Endodermal cell (in vitro differentiated cells): ENCODE measurements at regions not wholly inside any gene's neighbourhood (a gene's known extent, or its start where the extent isn't known, plus 50 kb on each side); places are given as distances from the start of the nearest gene placed in this dataset.

Source experiments
- DNase-seq: peaks from one replicate; pipeline ENCODE4 v3.0.0-alpha.2; 2017
- H3K27ac ChIP-seq: 2 replicates; pipeline ENCODE4 v1.5.1; 2013; ENCODE audit warnings: mild to moderate bottlenecking, low read depth, low read length, moderate library complexity
- H3K27me3 ChIP-seq: 2 replicates; pipeline ENCODE4 v1.6.1; 2013; ENCODE audit warnings: mild to moderate bottlenecking, low read length, moderate library complexity; ENCODE audit not compliant: insufficient read depth, control insufficient read depth, poor library complexity, severe bottlenecking
- H3K36me3 ChIP-seq: 2 replicates; pipeline ENCODE4 v1.7.0; 2013; ENCODE audit warnings: mild to moderate bottlenecking, low read length, moderate library complexity; ENCODE audit not compliant: control insufficient read depth, insufficient read depth
- H3K4me1 ChIP-seq: one replicate; pipeline ENCODE4 v1.7.0; 2013; ENCODE audit warnings: low read length; ENCODE audit not compliant: control insufficient read depth, insufficient read depth
- H3K4me3 ChIP-seq: 2 replicates; pipeline ENCODE4 v1.5.1; 2013; ENCODE audit warnings: mild to moderate bottlenecking, low read length, moderate library complexity
- H3K9ac ChIP-seq: 2 replicates; pipeline ENCODE4 v1.6.1; 2013; ENCODE audit warnings: mild to moderate bottlenecking, low read length, moderate library complexity; ENCODE audit not compliant: poor library complexity, severe bottlenecking; ENCODE audit errors: extremely low read depth
- H3K9me3 ChIP-seq: 2 replicates; pipeline ENCODE4 v1.6.1; 2013; ENCODE audit warnings: mild to moderate bottlenecking, low read length, moderate library complexity; ENCODE audit not compliant: control insufficient read depth
- H3K27ac Mint-ChIP-seq: 2 replicates; pipeline ENCODE4 v1.8.0; 2020; ENCODE audit warnings: mixed read lengths
- H3K27me3 Mint-ChIP-seq: 2 replicates; pipeline ENCODE4 v1.8.0; 2021; ENCODE audit warnings: mild to moderate bottlenecking, mixed read lengths; ENCODE audit not compliant: insufficient read depth
- H3K36me3 Mint-ChIP-seq: 2 replicates; pipeline ENCODE4 v1.8.0; 2020; ENCODE audit warnings: low read depth, mixed read lengths
- H3K4me1 Mint-ChIP-seq: 2 replicates; pipeline ENCODE4 v1.8.0; 2020; ENCODE audit warnings: mixed read lengths
- H3K4me3 Mint-ChIP-seq: 2 replicates; pipeline ENCODE4 v1.8.0; 2020; ENCODE audit warnings: mild to moderate bottlenecking, moderate library complexity, mixed read lengths
- H3K9me3 Mint-ChIP-seq: 2 replicates; pipeline ENCODE4 v1.8.0; 2020; ENCODE audit warnings: mild to moderate bottlenecking, mixed read lengths
- CTCF ChIP-seq: fragments of 200-600 bp; sonication (generic); conservative IDR thresholded peaks from 2 replicates; pipeline ENCODE4 v1.5.0; 2021; ENCODE audit warnings: antibody characterized with exemption, mild to moderate bottlenecking
- WGBS, 2 experiments: methylation state at CpG; one replicate each; pipeline versions ENCODE4 v1.1.5 to v1.1.7; 2013; ENCODE audit warnings: missing lambda C conversion rate in 2 of 2, mixed read lengths in 1 of 2; ENCODE audit not compliant: insufficient coverage in 1 of 2, insufficient read length in 1 of 2; 5-methylcytosine and 5-hydroxymethylcytosine counted together

GRCh38 chr7:111663771-111664170, 101.5 kb upstream of the IMMP2L start:
- DNase-seq = no peak
- no peak for TF ChIP-seq CTCF
- Mint-ChIP-seq H3K27me3 (no peaks in the 10 kb centered on the region), H3K27ac (no peak overlapping the region), H3K4me3 (no peak overlapping the region), H3K9me3 (no peaks in the 10 kb centered on the region), H3K4me1 (no peaks in the 10 kb centered on the region), H3K36me3 (no peaks in the 10 kb centered on the region)
- Histone ChIP-seq H3K36me3 (no peaks in the 10 kb centered on the region), H3K27me3 (no peaks in the 10 kb centered on the region), H3K9me3 (no peaks in the 10 kb centered on the region), H3K4me1 (no peaks in the 10 kb centered on the region), H3K27ac (no peak overlapping the region), H3K9ac (no peak overlapping the region), H3K4me3 (no peak overlapping the region)

DNA sequence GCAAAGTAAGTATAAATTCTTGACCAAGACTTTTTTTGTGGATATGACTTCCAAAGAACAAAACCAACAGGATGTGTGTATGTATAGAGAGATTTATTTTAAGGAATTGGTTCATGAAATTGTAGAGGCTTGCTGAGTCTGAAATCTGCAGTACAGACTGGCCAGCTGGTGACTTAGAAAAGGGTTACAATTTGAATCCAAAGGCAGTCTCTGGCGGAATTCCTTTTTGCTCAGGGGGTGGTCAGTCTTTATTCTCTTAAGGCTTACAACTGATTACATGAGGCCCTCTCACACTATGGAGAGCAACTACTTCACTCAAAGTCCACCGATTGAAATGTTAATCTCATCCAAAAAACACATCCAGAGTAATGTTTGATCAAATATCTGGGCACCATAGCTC, 100.1 kb upstream of the IMMP2L start:
- H3K9ac ChIP-seq = no peak overlapping the region
- no peak for DNase-seq
- no peaks in the 10 kb centered on the region for H3K36me3 Mint-ChIP-seq
- no peak overlapping the region for H3K27ac Mint-ChIP-seq
- H3K4me1 ChIP-seq = no peaks in the 10 kb centered on the region
- no peaks in the 10 kb centered on the region for H3K9me3 ChIP-seq
- H3K36me3 ChIP-seq = no peaks in the 10 kb centered on the region
- no peak overlapping the region for H3K4me3 Mint-ChIP-seq
- no peak for TF ChIP-seq CTCF
- H3K9me3 Mint-ChIP-seq = no peaks in the 10 kb centered on the region
- no peak overlapping the region for H3K4me3 ChIP-seq
- no peaks in the 10 kb centered on the region for H3K4me1 Mint-ChIP-seq
- peaks cover 1% of the 10 kb centered on the region for H3K27me3 Mint-ChIP-seq
- no peaks in the 10 kb centered on the region for H3K27me3 ChIP-seq
- WGBS, 2 experiments = 83 to 87% methylated on average over 2 of the region's 2 CpGs
- H3K27ac ChIP-seq = no peak overlapping the region

- H3K27ac ChIP-seq = no peak overlapping the region
- no peak overlapping the region for H3K9ac ChIP-seq
- TF ChIP-seq CTCF = no peak
- Mint-ChIP-seq H3K36me3 (no peaks in the 10 kb centered on the region), H3K4me1 (no peaks in the 10 kb centered on the region), H3K9me3 (no peaks in the 10 kb centered on the region), H3K27ac (no peak overlapping the region), H3K27me3 (peaks cover 5% of the 10 kb centered on the region), H3K4me3 (no peak overlapping the region)
- no peaks in the 10 kb centered on the region for H3K27me3 ChIP-seq
- H3K4me3 ChIP-seq = no peak overlapping the region
- DNase-seq = no peak
- H3K36me3 ChIP-seq = no peaks in the 10 kb centered on the region
- H3K4me1 ChIP-seq = no peaks in the 10 kb centered on the region
- 86 to 87% methylated on average over 1 of the region's 1 CpG for WGBS, 2 experiments
- no peaks in the 10 kb centered on the region for H3K9me3 ChIP-seq
These were observed 98.2 kb upstream of the IMMP2L start for GRCh38 chr7:111660478-111660877.
